HepG2 (cell line): ENCODE measurements at regions not wholly inside any gene's neighbourhood (a gene's known extent, or its start where the extent isn't known, plus 50 kb on each side); places are given as distances from the start of the nearest gene placed in this dataset.

Experiments
- ATAC-seq: fragments of 200-7000 bp; cut with Tn5 transposase; 3 replicates; pipeline ENCODE4 v1.9.1; 2020; ENCODE audit warnings: mild to moderate bottlenecking, moderate library complexity
- BruUV-seq: library from RNA; stranded (reverse); fragments of 400-500 nt; replicated peaks from 2 replicates; lab custom pipeline; 2021; lab: Mats Ljungman, UMichigan
- CTCF ChIA-PET: fragments of 300-600 bp; formaldehyde crosslinking; extraction: SDS; loops from one replicate; lab custom pipeline; 2021; ENCODE audit warnings: low total read pairs, inconsistent platforms, low intra/inter-chr PET ratio; lab: Yijun Ruan, JAX
- POLR2A ChIA-PET: fragments of 350-600 bp; sonication (Branson Sonifier 250); formaldehyde crosslinking; loops from one replicate; lab custom pipeline; 2020; ENCODE audit warnings: antibody characterized with exemption, inconsistent platforms; lab: Yijun Ruan, JAX
- DNase-seq: peaks from one replicate; pipeline ENCODE4 v3.0.0-alpha.2; 2015; ENCODE audit warnings: low spot score
- FAIRE-seq: peaks from 3 replicates; lab custom pipeline; 2011; peaks lifted over from hg19 to GRCh38; lab: Jason Lieb, UNC
- H2AFZ ChIP-seq: one replicate; pipeline ENCODE4 v1.6.1; 2011; ENCODE audit warnings: low read length, inconsistent platforms
- H3K27ac ChIP-seq: fragments of 300-600 bp; 3 replicates; pipeline ENCODE4 v1.8.0; 2011; ENCODE audit warnings: mixed run types, mild to moderate bottlenecking, mixed read lengths, low read length, inconsistent platforms; ENCODE audit not compliant: insufficient read depth; ENCODE audit errors: extremely low read length
- H3K27me3 ChIP-seq, 2 experiments: fragments of 200-600 bp in 1 of 2; 2 replicates in 1 of 2; 3 replicates in 1 of 2; pipeline versions ENCODE4 v1.6.0 to v1.8.0; 2011; ENCODE audit warnings: low read length in 2 of 2, mild to moderate bottlenecking in 2 of 2, moderate library complexity in 2 of 2, inconsistent platforms in 1 of 2; ENCODE audit not compliant: insufficient read depth in 2 of 2, control insufficient read depth in 1 of 2
- H3K36me3 ChIP-seq, 2 experiments: fragments of 200-600 bp in 1 of 2; replicated peaks in 1 of 2; 2 replicates in 1 of 2; 3 replicates in 1 of 2; pipeline versions ENCODE4 v1.5.1 to v1.8.0; 2011; ENCODE audit warnings: low read length in 2 of 2, inconsistent platforms in 1 of 2; ENCODE audit not compliant: insufficient read depth in 2 of 2, control insufficient read depth in 1 of 2
- H3K4me1 ChIP-seq: 2 replicates; pipeline ENCODE4 v1.5.1; 2012; ENCODE audit warnings: low read length, inconsistent platforms; ENCODE audit not compliant: insufficient read depth
- H3K4me2 ChIP-seq: 2 replicates; pipeline ENCODE4 v1.6.0; 2011; ENCODE audit warnings: low read depth, low read length, inconsistent platforms
- H3K4me3 ChIP-seq, 3 experiments: fragments of 200-600 bp in 1 of 3; sonication (generic), shearing (Covaris generic) in 1 of 3; replicated peaks in 1 of 3; 2 replicates each; pipeline ENCODE4 v1.5.1; 2011 to 2016; ENCODE audit warnings: low read length in 3 of 3, inconsistent platforms in 2 of 3, low read depth in 2 of 3, mild to moderate bottlenecking in 2 of 3, control low read depth in 1 of 3, mixed read lengths in 1 of 3; ENCODE audit not compliant: insufficient read depth in 1 of 3
- H3K79me2 ChIP-seq: one replicate; pipeline ENCODE4 v1.6.1; 2011; ENCODE audit warnings: low read length, inconsistent platforms; ENCODE audit not compliant: insufficient read depth
- H3K9ac ChIP-seq: 2 replicates; pipeline ENCODE4 v1.6.0; 2011; ENCODE audit warnings: mild to moderate bottlenecking, low read depth, low read length, inconsistent platforms; ENCODE audit not compliant: insufficient read depth
- H3K9me3 ChIP-seq: 2 replicates; pipeline ENCODE4 v1.5.1; 2012; ENCODE audit warnings: mild to moderate bottlenecking, low read length
- H4K20me1 ChIP-seq: 2 replicates; pipeline ENCODE4 v1.6.0; 2011; ENCODE audit warnings: inconsistent platforms, mild to moderate bottlenecking, low read length, moderate library complexity; ENCODE audit not compliant: insufficient read depth
- CCAR2 ChIP-seq: fragments of 200-400 bp; formaldehyde crosslinking; optimal IDR thresholded peaks from 2 replicates; pipeline ENCODE3; 2018; ENCODE audit warnings: low read depth, mild to moderate bottlenecking, low read length, moderate library complexity
- HNF4A ChIP-seq: sonication (generic); formaldehyde crosslinking; IDR thresholded peaks from 2 replicates; pipeline ENCODE4 v1.4.0; 2020; ENCODE audit warnings: missing genetic modification reagents
- MYNN ChIP-seq: sonication (generic); formaldehyde crosslinking; IDR thresholded peaks from 2 replicates; pipeline ENCODE4 v1.4.0; 2020; ENCODE audit warnings: mild to moderate bottlenecking, low read depth, missing genetic modification reagents
- NFKBIZ ChIP-seq: IDR thresholded peaks from 2 replicates; pipeline ENCODE4 v1.6.1; 2018; ENCODE audit warnings: missing genetic modification reagents, missing compliant biosample characterization
- SMARCE1 ChIP-seq: fragments of 450-650 bp; IDR thresholded peaks from 2 replicates; pipeline ENCODE4 v1.6.1; 2017; ENCODE audit warnings: borderline replicate concordance
- ZBTB38 ChIP-seq: sonication (generic); formaldehyde crosslinking; IDR thresholded peaks from 2 replicates; pipeline ENCODE4 v1.5.1; 2020; ENCODE audit warnings: mild to moderate bottlenecking, missing genetic modification reagents
- ZFP36L1 ChIP-seq: sonication (generic); formaldehyde crosslinking; IDR thresholded peaks from 2 replicates; pipeline ENCODE4 v1.8.0; 2022; ENCODE audit warnings: mild to moderate bottlenecking, missing genetic modification reagents, moderate library complexity
- ZNF33B ChIP-seq: sonication (generic); formaldehyde crosslinking; IDR thresholded peaks from 2 replicates; pipeline ENCODE4 v1.5.1; 2020; ENCODE audit warnings: mild to moderate bottlenecking, missing genetic modification reagents
- ZNF510 ChIP-seq: sonication (generic); formaldehyde crosslinking; IDR thresholded peaks from 2 replicates; pipeline ENCODE4 v1.4.0; 2020; ENCODE audit warnings: low read depth, mild to moderate bottlenecking, missing genetic modification reagents
- ZNF576 ChIP-seq: sonication (generic); formaldehyde crosslinking; IDR thresholded peaks from 2 replicates; pipeline ENCODE4 v1.4.0; 2020; ENCODE audit warnings: mild to moderate bottlenecking, missing genetic modification reagents
- WGBS: methylation state at CpG from one replicate; pipeline ENCODE4 v1.1.6; 2017; ENCODE audit warnings: low lambda C conversion rate; 5-methylcytosine and 5-hydroxymethylcytosine counted together
- in situ Hi-C: cut with HindIII; loops from 2 replicates; pipeline ENCODE4 v1.10.0; 2017; ENCODE audit warnings: low pct_unique_long_range_greater_than_20kb; ENCODE audit not compliant: extremely low pct_ligation_motif_present
- intact Hi-C: fragments of 100-400 bp; cut with micrococcal nuclease; formaldehyde crosslinking; loops from one replicate; pipeline ENCODE4 v1.10.0; 2022; ENCODE audit not compliant: unreplicated experiment
- TF ChIP-seq, protein P1 (sequence below): sonication (generic); formaldehyde crosslinking; IDR thresholded peaks from 2 replicates; pipeline ENCODE4 v1.4.0; 2020; ENCODE audit warnings: mild to moderate bottlenecking, missing genetic modification reagents, borderline replicate concordance
- TF ChIP-seq, protein P2 (sequence below): sonication (generic); formaldehyde crosslinking; IDR thresholded peaks from 2 replicates; pipeline ENCODE4 v1.8.0; 2022; ENCODE audit warnings: missing genetic modification reagents, mild to moderate bottlenecking, inconsistent platforms, borderline replicate concordance
- TF ChIP-seq, protein P3 (sequence below): IDR thresholded peaks from 2 replicates; pipeline ENCODE4 v1.6.1; 2016; ENCODE audit warnings: missing compliant biosample characterization, missing genetic modification reagents, borderline replicate concordance

GRCh38 chr1:232507571-232507970 lies 122.4 kb downstream of the SIPA1L2 start (continued):
- TF ChIP-seq, protein P1, sequence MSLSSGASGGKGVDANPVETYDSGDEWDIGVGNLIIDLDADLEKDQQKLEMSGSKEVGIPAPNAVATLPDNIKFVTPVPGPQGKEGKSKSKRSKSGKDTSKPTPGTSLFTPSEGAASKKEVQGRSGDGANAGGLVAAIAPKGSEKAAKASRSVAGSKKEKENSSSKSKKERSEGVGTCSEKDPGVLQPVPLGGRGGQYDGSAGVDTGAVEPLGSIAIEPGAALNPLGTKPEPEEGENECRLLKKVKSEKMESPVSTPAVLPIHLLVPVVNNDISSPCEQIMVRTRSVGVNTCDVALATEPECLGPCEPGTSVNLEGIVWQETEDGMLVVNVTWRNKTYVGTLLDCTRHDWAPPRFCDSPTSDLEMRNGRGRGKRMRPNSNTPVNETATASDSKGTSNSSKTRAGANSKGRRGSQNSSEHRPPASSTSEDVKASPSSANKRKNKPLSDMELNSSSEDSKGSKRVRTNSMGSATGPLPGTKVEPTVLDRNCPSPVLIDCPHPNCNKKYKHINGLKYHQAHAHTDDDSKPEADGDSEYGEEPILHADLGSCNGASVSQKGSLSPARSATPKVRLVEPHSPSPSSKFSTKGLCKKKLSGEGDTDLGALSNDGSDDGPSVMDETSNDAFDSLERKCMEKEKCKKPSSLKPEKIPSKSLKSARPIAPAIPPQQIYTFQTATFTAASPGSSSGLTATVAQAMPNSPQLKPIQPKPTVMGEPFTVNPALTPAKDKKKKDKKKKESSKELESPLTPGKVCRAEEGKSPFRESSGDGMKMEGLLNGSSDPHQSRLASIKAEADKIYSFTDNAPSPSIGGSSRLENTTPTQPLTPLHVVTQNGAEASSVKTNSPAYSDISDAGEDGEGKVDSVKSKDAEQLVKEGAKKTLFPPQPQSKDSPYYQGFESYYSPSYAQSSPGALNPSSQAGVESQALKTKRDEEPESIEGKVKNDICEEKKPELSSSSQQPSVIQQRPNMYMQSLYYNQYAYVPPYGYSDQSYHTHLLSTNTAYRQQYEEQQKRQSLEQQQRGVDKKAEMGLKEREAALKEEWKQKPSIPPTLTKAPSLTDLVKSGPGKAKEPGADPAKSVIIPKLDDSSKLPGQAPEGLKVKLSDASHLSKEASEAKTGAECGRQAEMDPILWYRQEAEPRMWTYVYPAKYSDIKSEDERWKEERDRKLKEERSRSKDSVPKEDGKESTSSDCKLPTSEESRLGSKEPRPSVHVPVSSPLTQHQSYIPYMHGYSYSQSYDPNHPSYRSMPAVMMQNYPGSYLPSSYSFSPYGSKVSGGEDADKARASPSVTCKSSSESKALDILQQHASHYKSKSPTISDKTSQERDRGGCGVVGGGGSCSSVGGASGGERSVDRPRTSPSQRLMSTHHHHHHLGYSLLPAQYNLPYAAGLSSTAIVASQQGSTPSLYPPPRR: no peak
- no peak for TF ChIP-seq NFKBIZ
- TF ChIP-seq ZBTB38: no peak
- no peak for TF ChIP-seq HNF4A (CRISPR knock-in tag)
- no peak for TF ChIP-seq SMARCE1
- TF ChIP-seq, all 625 proteins: peak for 0

- no peak for ATAC-seq
- 8% methylated on average over 2 of the region's 2 CpGs for WGBS
These were observed 124.0 kb downstream of the SIPA1L2 start for GRCh38 chr1:232505884-232506283.

More at GRCh38 chr1:232505884-232506283, 124.0 kb downstream of the SIPA1L2 start:
- H4K20me1 ChIP-seq: no peaks in the 10 kb centered on the region
- no peaks in the 10 kb centered on the region for H3K36me3 ChIP-seq
- ChIA-PET POLR2A (no interaction called here), CTCF (no interaction called here)
- no peak overlapping the region for H3K9ac ChIP-seq
- DNase-seq (no peak), FAIRE-seq (no peak)
- no peak overlapping the region for H3K4me3 ChIP-seq
- H3K27me3 ChIP-seq: peaks cover 0 to 9% of the 10 kb centered on the region in 2 experiments; a peak in 2 of 5 replicates
- no TSS peak for BruUV-seq
- no peaks in the 10 kb centered on the region for H3K4me1 ChIP-seq
- H3K27ac ChIP-seq: no peak overlapping the region
- no peaks in the 10 kb centered on the region for H3K79me2 ChIP-seq
- no peaks in the 10 kb centered on the region for H3K9me3 ChIP-seq
- intact Hi-C loops: no loop called here
- TF ChIP-seq, protein P2, sequence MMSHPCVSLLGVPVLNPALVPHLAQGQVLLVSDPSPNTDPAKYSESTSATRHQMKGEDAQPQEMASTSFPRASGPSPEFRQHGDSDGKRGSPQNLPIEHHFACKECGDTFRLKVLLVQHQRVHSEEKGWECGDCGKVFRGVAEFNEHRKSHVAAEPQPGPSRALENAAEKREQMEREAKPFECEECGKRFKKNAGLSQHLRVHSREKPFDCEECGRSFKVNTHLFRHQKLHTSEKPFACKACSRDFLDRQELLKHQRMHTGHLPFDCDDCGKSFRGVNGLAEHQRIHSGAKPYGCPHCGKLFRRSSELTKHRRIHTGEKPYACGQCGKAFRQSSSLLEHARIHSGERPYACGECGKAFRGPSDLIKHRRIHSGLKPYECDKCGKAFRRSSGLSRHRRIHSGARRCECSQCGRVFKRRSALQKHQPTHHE: no peak
- TF ChIP-seq MYNN (CRISPR knock-in tag): no peak
- TF ChIP-seq, protein P3, sequence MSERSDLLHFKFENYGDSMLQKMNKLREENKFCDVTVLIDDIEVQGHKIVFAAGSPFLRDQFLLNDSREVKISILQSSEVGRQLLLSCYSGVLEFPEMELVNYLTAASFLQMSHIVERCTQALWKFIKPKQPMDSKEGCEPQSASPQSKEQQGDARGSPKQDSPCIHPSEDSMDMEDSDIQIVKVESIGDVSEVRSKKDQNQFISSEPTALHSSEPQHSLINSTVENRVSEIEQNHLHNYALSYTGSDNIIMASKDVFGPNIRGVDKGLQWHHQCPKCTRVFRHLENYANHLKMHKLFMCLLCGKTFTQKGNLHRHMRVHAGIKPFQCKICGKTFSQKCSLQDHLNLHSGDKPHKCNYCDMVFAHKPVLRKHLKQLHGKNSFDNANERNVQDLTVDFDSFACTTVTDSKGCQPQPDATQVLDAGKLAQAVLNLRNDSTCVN (CRISPR knock-in tag): no peak
- no peak for TF ChIP-seq CCAR2
- no peak for TF ChIP-seq ZNF576
- TF ChIP-seq ZNF33B: no peak
- TF ChIP-seq ZNF510 (CRISPR knock-in tag): no peak
- no peak for TF ChIP-seq ZFP36L1 (CRISPR knock-in tag)
- in situ Hi-C loops: no loop called here
- no peak overlapping the region for H2AFZ ChIP-seq
- no peak overlapping the region for H3K4me2 ChIP-seq
